HEK293 (cell line): ENCODE measurements at regions not wholly inside any gene's neighbourhood (a gene's known extent, or its start where the extent isn't known, plus 50 kb on each side); places are given as distances from the start of the nearest gene placed in this dataset.

ENCODE experiments used
- CTCF ChIP-seq: fragments of 450-650 bp; formaldehyde crosslinking; IDR thresholded peaks from 2 replicates; pipeline ENCODE4 v1.5.1; 2016; ENCODE audit warnings: missing biosample characterization, missing genetic modification characterization
- HOXA7 ChIP-seq: sonication (generic); formaldehyde crosslinking; IDR thresholded peaks from 2 replicates; pipeline ENCODE4 v1.8.1; 2022; ENCODE audit warnings: missing genetic modification reagents, borderline replicate concordance
- INSM2 ChIP-seq: fragments of 450-650 bp; formaldehyde crosslinking; IDR thresholded peaks from 2 replicates; pipeline ENCODE4 v1.5.1; 2016; ENCODE audit warnings: missing biosample characterization, missing genetic modification characterization
- PRDM10 ChIP-seq: fragments of 450-650 bp; formaldehyde crosslinking; IDR thresholded peaks from 2 replicates; pipeline ENCODE4 v1.5.1; 2016; ENCODE audit warnings: missing biosample characterization, missing genetic modification characterization
- RBAK ChIP-seq: fragments of 450-650 bp; formaldehyde crosslinking; IDR thresholded peaks from 2 replicates; pipeline ENCODE4 v1.5.1; 2016; ENCODE audit warnings: missing biosample characterization, missing genetic modification characterization
- ZNF155 ChIP-seq: fragments of 450-650 bp; formaldehyde crosslinking; IDR thresholded peaks from 2 replicates; pipeline ENCODE4 v1.5.1; 2016; ENCODE audit warnings: missing biosample characterization, missing genetic modification characterization
- ZNF18 ChIP-seq: fragments of 450-650 bp; formaldehyde crosslinking; IDR thresholded peaks from 2 replicates; pipeline ENCODE4 v1.5.1; 2016; ENCODE audit warnings: missing biosample characterization, missing genetic modification characterization
- ZNF529 ChIP-seq: fragments of 450-650 bp; formaldehyde crosslinking; IDR thresholded peaks from 2 replicates; pipeline ENCODE4 v1.5.1; 2017; ENCODE audit warnings: missing genetic modification characterization, missing biosample characterization; ENCODE audit not compliant: insufficient replicate concordance
- ZNF704 ChIP-seq: fragments of 450-650 bp; formaldehyde crosslinking; IDR thresholded peaks from 2 replicates; pipeline ENCODE4 v1.5.1; 2016; ENCODE audit warnings: missing biosample characterization, missing genetic modification characterization
- ZSCAN16 ChIP-seq: fragments of 450-650 bp; formaldehyde crosslinking; IDR thresholded peaks from 2 replicates; pipeline ENCODE4 v1.5.1; 2016; ENCODE audit warnings: missing biosample characterization, missing genetic modification characterization

- TF ChIP-seq CTCF (tag by site-specific recombination), result no peak
- no peak for TF ChIP-seq ZSCAN16 (tag by site-specific recombination)
- no peak for TF ChIP-seq ZNF18 (tag by site-specific recombination)
- TF ChIP-seq ZNF529 (tag by site-specific recombination), result no peak
- no peak for TF ChIP-seq INSM2
- no peak for TF ChIP-seq ZNF704 (tag by site-specific recombination)
- no peak for TF ChIP-seq HOXA7 (CRISPR knock-in tag)
- TF ChIP-seq PRDM10 (tag by site-specific recombination), result no peak
- no peak for TF ChIP-seq RBAK (tag by site-specific recombination)
- no peak for TF ChIP-seq ZNF155 (tag by site-specific recombination)
Measured at GRCh38 chr6:154668156-154668555, 65.1 kb upstream of the SCAF8 start.
